ENCODE measurements at regions not wholly inside any gene's neighbourhood (a gene's known extent, or its start where the extent isn't known, plus 50 kb on each side); places are given as distances from the start of the nearest gene placed in this dataset.

GRCh38 chr2:33975498-33975897, 376.4 kb upstream of the FAM98A start:
- 65 to 89% (median 83%) methylated on average over 3 of the region's 3 CpGs for WGBS, 3 donors
- H3K4me3 ChIP-seq (ENCODE audit: low read depth in 1 of 3, low read length in 3 of 3) = no peak overlapping the region
- peaks cover 0 to 4% of the 10 kb centered on the region in 2 donors for H3K9me3 ChIP-seq (ENCODE audit: control insufficient read depth in 2 of 2, insufficient read depth in 1 of 2, low read depth in 1 of 2, low read length in 1 of 2)
- no peaks in the 10 kb centered on the region for H3K36me3 ChIP-seq (ENCODE audit: control insufficient read depth in 3 of 3, insufficient read depth in 2 of 3, low read depth in 1 of 3, low read length in 3 of 3)
- FAIRE-seq = no peak
- no peak overlapping the region for H3K27ac ChIP-seq (ENCODE audit: low read depth in 1 of 3, low read length in 2 of 3)
- no peaks in the 10 kb centered on the region for H3K4me1 ChIP-seq (ENCODE audit: control insufficient read depth in 3 of 3, insufficient read depth in 2 of 3, low read depth in 1 of 3, low read length in 2 of 3)
- no peak for DNase-seq
- no peaks in the 10 kb centered on the region for H3K27me3 ChIP-seq (ENCODE audit: control insufficient read depth in 3 of 3, insufficient read depth in 3 of 3, low read length in 3 of 3)

- WGBS, 3 donors = 87 to 93% (median 88%) methylated on average over 4 of the region's 4 CpGs
- DNase-seq = no peak
- no peaks in the 10 kb centered on the region for H3K4me1 ChIP-seq (ENCODE audit: control insufficient read depth in 3 of 3, insufficient read depth in 2 of 3, low read depth in 1 of 3, low read length in 2 of 3)
- H3K36me3 ChIP-seq (ENCODE audit: control insufficient read depth in 3 of 3, insufficient read depth in 2 of 3, low read depth in 1 of 3, low read length in 3 of 3) = no peaks in the 10 kb centered on the region
- H3K4me3 ChIP-seq (ENCODE audit: low read depth in 1 of 3, low read length in 3 of 3) = no peak overlapping the region
- H3K27me3 ChIP-seq (ENCODE audit: control insufficient read depth in 3 of 3, insufficient read depth in 3 of 3, low read length in 3 of 3) = no peaks in the 10 kb centered on the region
- FAIRE-seq = no peak
- H3K9me3 ChIP-seq (ENCODE audit: control insufficient read depth in 2 of 2, insufficient read depth in 1 of 2, low read depth in 1 of 2, low read length in 1 of 2) = no peaks in the 10 kb centered on the region
- H3K27ac ChIP-seq (ENCODE audit: low read depth in 1 of 3, low read length in 2 of 3) = no peak overlapping the region
Measured at GRCh38 chr2:33967103-33967502, 368.0 kb upstream of the FAM98A start.

DNA sequence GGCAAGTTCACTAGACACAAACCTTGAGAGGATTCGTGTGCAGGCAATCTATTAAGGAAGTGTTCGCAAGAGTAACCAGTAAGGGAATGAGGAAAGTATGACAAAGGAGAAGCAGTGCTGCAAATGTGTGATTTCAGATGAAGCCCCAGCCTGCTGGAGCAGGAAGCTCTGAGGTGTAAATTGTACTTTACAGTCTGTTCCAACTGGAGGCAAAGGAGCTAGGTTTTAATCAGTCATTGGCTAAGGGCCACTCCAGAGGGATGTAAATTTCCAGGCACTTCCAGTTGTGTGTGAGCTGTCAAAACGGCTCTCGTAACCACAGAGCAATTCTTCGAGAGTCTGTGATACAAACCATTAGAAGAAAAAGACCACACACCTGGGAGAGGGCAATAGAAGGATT, 359.5 kb upstream of the FAM98A start:
- FAIRE-seq = no peak

GRCh38 chr2:33949371-33949770, 350.3 kb upstream of the FAM98A start:
- Histone ChIP-seq H3K4me3 (ENCODE audit: low read depth in 1 of 3, low read length in 3 of 3) (no peak overlapping the region), H3K27me3 (ENCODE audit: control insufficient read depth in 3 of 3, insufficient read depth in 3 of 3, low read length in 3 of 3) (no peaks in the 10 kb centered on the region), H3K27ac (ENCODE audit: low read depth in 1 of 3, low read length in 2 of 3) (no peak overlapping the region), H3K36me3 (ENCODE audit: control insufficient read depth in 3 of 3, insufficient read depth in 2 of 3, low read depth in 1 of 3, low read length in 3 of 3) (no peaks in the 10 kb centered on the region), H3K9me3 (ENCODE audit: control insufficient read depth in 2 of 2, insufficient read depth in 1 of 2, low read depth in 1 of 2, low read length in 1 of 2) (no peaks in the 10 kb centered on the region), H3K4me1 (ENCODE audit: control insufficient read depth in 3 of 3, insufficient read depth in 2 of 3, low read depth in 1 of 3, low read length in 2 of 3) (no peaks in the 10 kb centered on the region)
- DNase-seq (no peak), FAIRE-seq (no peak)

More for the DNA sequence above, 359.5 kb upstream of the FAM98A start:
- no peaks in the 10 kb centered on the region for H3K36me3 ChIP-seq (ENCODE audit: control insufficient read depth in 3 of 3, insufficient read depth in 2 of 3, low read depth in 1 of 3, low read length in 3 of 3)
- H3K4me3 ChIP-seq (ENCODE audit: low read depth in 1 of 3, low read length in 3 of 3) = no peak overlapping the region
- 48 to 68% (median 66%) methylated on average over 5 of the region's 5 CpGs for WGBS, 3 donors
- H3K27ac ChIP-seq (ENCODE audit: low read depth in 1 of 3, low read length in 2 of 3) = no peak overlapping the region
- H3K4me1 ChIP-seq (ENCODE audit: control insufficient read depth in 3 of 3, insufficient read depth in 2 of 3, low read depth in 1 of 3, low read length in 2 of 3) = no peaks in the 10 kb centered on the region
- no peaks in the 10 kb centered on the region for H3K27me3 ChIP-seq (ENCODE audit: control insufficient read depth in 3 of 3, insufficient read depth in 3 of 3, low read length in 3 of 3)
- no peak for DNase-seq
- H3K9me3 ChIP-seq (ENCODE audit: control insufficient read depth in 2 of 2, insufficient read depth in 1 of 2, low read depth in 1 of 2, low read length in 1 of 2) = no peaks in the 10 kb centered on the region

DNA sequence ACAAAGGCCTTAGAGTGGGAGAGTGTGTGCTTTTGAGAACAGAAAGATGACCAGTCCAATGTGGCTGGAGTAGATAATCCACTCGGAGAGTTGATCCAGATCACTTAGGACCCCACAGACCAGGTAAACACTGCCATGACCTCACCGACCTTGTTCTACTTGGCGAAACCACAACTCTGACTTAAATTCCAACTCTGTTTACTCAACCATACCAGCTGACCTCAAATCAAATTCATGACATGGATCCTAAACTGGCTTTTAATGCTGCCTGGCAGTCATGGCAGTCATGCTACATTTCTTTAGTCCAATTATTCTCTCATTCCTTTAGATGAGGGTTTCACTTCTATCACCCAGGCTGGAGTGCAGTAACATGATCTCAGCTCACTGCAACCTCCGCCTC, 347.1 kb upstream of the FAM98A start:
- Histone ChIP-seq H3K27me3 (ENCODE audit: control insufficient read depth in 3 of 3, insufficient read depth in 3 of 3, low read length in 3 of 3) (no peaks in the 10 kb centered on the region), H3K4me3 (ENCODE audit: low read depth in 1 of 3, low read length in 3 of 3) (no peak overlapping the region), H3K9me3 (ENCODE audit: control insufficient read depth in 2 of 2, insufficient read depth in 1 of 2, low read depth in 1 of 2, low read length in 1 of 2) (no peaks in the 10 kb centered on the region), H3K36me3 (ENCODE audit: control insufficient read depth in 3 of 3, insufficient read depth in 2 of 3, low read depth in 1 of 3, low read length in 3 of 3) (no peaks in the 10 kb centered on the region), H3K27ac (ENCODE audit: low read depth in 1 of 3, low read length in 2 of 3) (no peak overlapping the region), H3K4me1 (ENCODE audit: control insufficient read depth in 3 of 3, insufficient read depth in 2 of 3, low read depth in 1 of 3, low read length in 2 of 3) (no peaks in the 10 kb centered on the region)
- no peak for FAIRE-seq
- 59 to 67% (median 65%) methylated on average over 4 of the region's 4 CpGs for WGBS, 3 donors
- no peak for DNase-seq

- FAIRE-seq = no peak
Measured at GRCh38 chr2:33933203-33933602, 334.1 kb upstream of the FAM98A start.

GRCh38 chr2:33931164-33931563, 332.1 kb upstream of the FAM98A start:
- DNase-seq = no peak
- Histone ChIP-seq H3K27ac (ENCODE audit: low read depth in 1 of 3, low read length in 2 of 3) (no peak overlapping the region), H3K4me1 (ENCODE audit: control insufficient read depth in 3 of 3, insufficient read depth in 2 of 3, low read depth in 1 of 3, low read length in 2 of 3) (no peaks in the 10 kb centered on the region), H3K4me3 (ENCODE audit: low read depth in 1 of 3, low read length in 3 of 3) (no peak overlapping the region), H3K36me3 (ENCODE audit: control insufficient read depth in 3 of 3, insufficient read depth in 2 of 3, low read depth in 1 of 3, low read length in 3 of 3) (no peaks in the 10 kb centered on the region), H3K9me3 (ENCODE audit: control insufficient read depth in 2 of 2, insufficient read depth in 1 of 2, low read depth in 1 of 2, low read length in 1 of 2) (no peaks in the 10 kb centered on the region), H3K27me3 (ENCODE audit: control insufficient read depth in 3 of 3, insufficient read depth in 3 of 3, low read length in 3 of 3) (no peaks in the 10 kb centered on the region)
- 85 to 93% (median 89%) methylated on average over 3 of the region's 3 CpGs for WGBS, 3 donors
- FAIRE-seq = no peak

More at GRCh38 chr2:33933203-33933602, 334.1 kb upstream of the FAM98A start:
- Histone ChIP-seq H3K27me3 (ENCODE audit: control insufficient read depth in 3 of 3, insufficient read depth in 3 of 3, low read length in 3 of 3) (no peaks in the 10 kb centered on the region), H3K4me1 (ENCODE audit: control insufficient read depth in 3 of 3, insufficient read depth in 2 of 3, low read depth in 1 of 3, low read length in 2 of 3) (no peaks in the 10 kb centered on the region), H3K27ac (ENCODE audit: low read depth in 1 of 3, low read length in 2 of 3) (no peak overlapping the region), H3K4me3 (ENCODE audit: low read depth in 1 of 3, low read length in 3 of 3) (no peak overlapping the region), H3K36me3 (ENCODE audit: control insufficient read depth in 3 of 3, insufficient read depth in 2 of 3, low read depth in 1 of 3, low read length in 3 of 3) (no peaks in the 10 kb centered on the region), H3K9me3 (ENCODE audit: control insufficient read depth in 2 of 2, insufficient read depth in 1 of 2, low read depth in 1 of 2, low read length in 1 of 2) (no peaks in the 10 kb centered on the region)
- no peak for DNase-seq

GRCh38 chr2:33929467-33929866, 330.4 kb upstream of the FAM98A start:
- WGBS, 3 donors = 79 to 85% (median 80%) methylated on average over 4 of the region's 4 CpGs
- H3K4me3 ChIP-seq (ENCODE audit: low read depth in 1 of 3, low read length in 3 of 3) = no peak overlapping the region
- no peaks in the 10 kb centered on the region for H3K27me3 ChIP-seq (ENCODE audit: control insufficient read depth in 3 of 3, insufficient read depth in 3 of 3, low read length in 3 of 3)
- no peaks in the 10 kb centered on the region for H3K9me3 ChIP-seq (ENCODE audit: control insufficient read depth in 2 of 2, insufficient read depth in 1 of 2, low read depth in 1 of 2, low read length in 1 of 2)
- H3K27ac ChIP-seq (ENCODE audit: low read depth in 1 of 3, low read length in 2 of 3) = no peak overlapping the region
- no peaks in the 10 kb centered on the region for H3K36me3 ChIP-seq (ENCODE audit: control insufficient read depth in 3 of 3, insufficient read depth in 2 of 3, low read depth in 1 of 3, low read length in 3 of 3)
- no peak for DNase-seq
- FAIRE-seq = no peak
- no peaks in the 10 kb centered on the region for H3K4me1 ChIP-seq (ENCODE audit: control insufficient read depth in 3 of 3, insufficient read depth in 2 of 3, low read depth in 1 of 3, low read length in 2 of 3)

- Histone ChIP-seq H3K27me3 (ENCODE audit: control insufficient read depth in 3 of 3, insufficient read depth in 3 of 3, low read length in 3 of 3) (no peaks in the 10 kb centered on the region), H3K4me1 (ENCODE audit: control insufficient read depth in 3 of 3, insufficient read depth in 2 of 3, low read depth in 1 of 3, low read length in 2 of 3) (no peaks in the 10 kb centered on the region), H3K27ac (ENCODE audit: low read depth in 1 of 3, low read length in 2 of 3) (no peak overlapping the region), H3K4me3 (ENCODE audit: low read depth in 1 of 3, low read length in 3 of 3) (no peak overlapping the region), H3K9me3 (ENCODE audit: control insufficient read depth in 2 of 2, insufficient read depth in 1 of 2, low read depth in 1 of 2, low read length in 1 of 2) (no peaks in the 10 kb centered on the region), H3K36me3 (ENCODE audit: control insufficient read depth in 3 of 3, insufficient read depth in 2 of 3, low read depth in 1 of 3, low read length in 3 of 3) (no peaks in the 10 kb centered on the region)
- DNase-seq (no peak), FAIRE-seq (no peak)
- 55 to 81% (median 77%) methylated on average over 1 of the region's 1 CpG for WGBS, 3 donors
Measured at GRCh38 chr2:33927756-33928155, 328.7 kb upstream of the FAM98A start.

Data from small intestine (tissue), 7 donors.